HG02759 (cell line): ENCODE measurements at regions not wholly inside any gene's neighbourhood (a gene's known extent, or its start where the extent isn't known, plus 50 kb on each side); places are given as distances from the start of the nearest gene placed in this dataset.
"Not testable (repeated sequence)": the region's sequence is repeated elsewhere in the genome, so short reads cannot be mapped to it uniquely, and the experiment has no call there.

ENCODE experiments used
- ATAC-seq: cut with Tn5 transposase; IDR thresholded peaks from one replicate; pipeline ENCODE4 v1.9.1; 2021; ENCODE audit warnings: mild to moderate bottlenecking, moderate library complexity; ENCODE audit not compliant: unreplicated experiment

DNA sequence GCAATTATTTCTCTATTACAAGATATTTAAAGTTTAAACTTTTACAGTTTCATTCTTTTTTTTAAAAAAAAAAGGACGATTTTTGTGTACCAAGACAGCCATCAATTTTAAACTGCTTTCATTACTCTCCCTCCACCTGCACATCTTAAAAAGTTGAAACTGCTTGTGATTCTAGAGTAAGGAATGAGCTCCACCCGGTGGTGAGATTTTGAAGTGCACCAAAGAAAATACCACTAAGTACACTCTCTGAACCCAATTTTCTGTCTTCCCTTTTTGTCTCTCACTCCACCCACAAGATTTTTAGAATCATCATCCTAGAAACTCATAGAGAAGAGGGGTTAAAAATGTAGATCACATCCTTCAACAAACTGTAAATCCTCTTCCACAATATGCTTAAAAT lies 91.3 kb upstream of the WDR44 start:
- ATAC-seq = peak; percentile 49

DNA sequence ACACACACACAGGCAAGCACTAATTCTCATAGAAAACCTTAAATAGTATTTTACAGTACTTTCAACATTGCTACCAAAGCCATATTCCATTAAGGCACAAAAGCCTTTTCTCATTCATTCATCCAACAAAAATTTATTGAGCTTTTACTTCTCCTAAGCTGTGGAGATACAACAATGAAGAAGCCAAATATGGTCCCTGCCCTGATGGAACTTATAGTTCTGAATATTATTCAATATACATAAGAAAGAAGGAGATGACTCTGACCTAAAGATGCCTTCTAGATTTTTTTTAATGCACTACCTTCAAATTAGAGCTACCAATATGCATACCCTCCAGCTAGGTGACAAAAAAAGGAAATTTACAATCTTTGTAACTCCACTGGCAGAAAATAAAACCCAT lies 90.0 kb upstream of the WDR44 start:
- ATAC-seq = no peak

DNA sequence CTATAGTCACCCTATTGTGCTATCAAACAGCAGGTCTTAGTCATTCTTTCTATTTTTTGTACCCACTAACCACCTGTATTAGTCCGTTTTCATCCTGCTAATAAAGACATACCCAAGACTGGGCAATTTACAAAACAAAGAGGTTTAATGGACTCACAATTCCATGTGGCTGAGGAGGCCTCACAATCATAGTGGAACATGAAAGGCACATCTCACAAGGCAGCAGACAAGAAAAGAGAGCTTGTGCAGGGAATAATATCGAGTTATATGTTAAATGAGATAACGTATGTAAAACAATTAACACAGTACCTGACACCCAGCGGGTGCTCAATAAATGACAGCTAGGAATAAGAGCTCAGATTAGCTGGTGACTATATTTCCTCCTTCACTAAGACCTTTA lies 88.1 kb upstream of the WDR44 start:
- ATAC-seq = no peak

DNA sequence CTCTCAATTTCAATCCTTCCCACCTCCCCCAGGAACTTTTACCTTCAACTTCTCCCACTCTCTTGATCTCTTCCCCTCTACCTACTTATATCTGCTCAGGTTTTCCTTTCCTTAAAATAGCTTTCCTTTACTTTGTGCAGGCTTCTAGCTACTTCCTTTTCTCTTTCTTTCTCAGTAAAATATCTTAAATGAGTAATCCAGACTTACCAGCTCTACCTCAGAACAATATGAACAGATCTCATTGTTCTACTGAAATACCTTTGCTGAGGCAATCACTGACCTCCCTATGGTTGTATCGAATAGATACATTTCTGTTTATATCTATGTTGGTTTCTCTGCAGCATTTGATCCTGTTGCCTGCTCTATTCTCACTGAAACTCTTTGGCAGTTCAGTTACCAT lies 86.7 kb upstream of the WDR44 start:
- ATAC-seq = no peak

DNA sequence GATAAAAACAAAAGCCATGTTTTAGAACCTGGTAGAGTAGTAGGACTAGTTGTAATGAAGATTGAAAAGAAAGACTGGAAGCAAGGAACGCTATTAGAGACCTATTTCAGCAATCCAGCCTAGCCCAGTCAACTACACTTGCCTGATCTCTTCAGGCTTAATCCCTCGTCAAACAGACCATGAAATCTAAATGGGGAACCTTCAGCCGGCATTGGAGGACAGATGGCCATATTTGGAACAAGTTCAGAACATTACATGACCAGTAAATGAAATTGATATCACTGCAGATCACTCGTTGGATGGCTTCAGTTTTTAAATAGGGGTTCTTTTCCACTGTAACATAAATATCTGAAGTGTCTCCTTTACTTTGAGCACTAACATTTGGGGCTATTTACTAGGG lies 84.8 kb upstream of the WDR44 start:
- no peak for ATAC-seq

DNA sequence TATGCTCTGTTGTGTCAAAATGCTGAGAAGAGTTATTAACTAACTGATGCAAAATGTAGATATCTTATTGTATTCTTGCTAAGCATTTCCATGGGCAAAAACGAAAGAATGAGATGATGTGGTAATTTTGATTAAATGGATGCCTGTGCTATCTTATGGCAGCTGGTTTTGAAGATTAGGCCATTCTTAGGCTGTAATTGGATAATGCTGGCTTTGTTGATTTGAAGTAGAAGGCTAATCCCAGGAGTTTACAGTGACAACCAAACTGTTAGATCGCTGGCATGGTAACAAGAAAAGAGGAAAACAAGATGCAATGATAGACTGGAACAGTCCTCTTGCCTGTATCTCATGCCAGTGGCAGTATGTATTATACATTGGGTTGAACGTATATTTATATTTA lies 74.1 kb upstream of the WDR44 start:
- no peak for ATAC-seq

DNA sequence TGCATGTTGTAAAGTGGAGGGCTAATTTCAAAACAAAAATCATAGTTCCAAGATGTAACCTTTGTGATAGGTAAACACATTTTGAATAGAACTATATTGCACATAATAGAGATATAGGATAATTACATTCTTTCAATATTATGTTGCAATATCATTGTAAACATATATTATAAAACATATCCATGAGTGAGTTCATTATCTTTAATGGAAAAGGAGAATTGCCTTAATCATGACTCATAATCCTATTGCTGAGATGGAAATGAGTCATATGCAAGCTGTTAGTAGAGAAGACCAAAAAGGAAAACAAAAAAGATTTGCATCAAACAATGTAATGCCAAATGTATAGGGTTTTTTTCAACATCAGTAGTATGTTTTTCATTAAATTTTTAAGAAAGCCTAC lies 73.7 kb upstream of the WDR44 start:
- ATAC-seq = no peak

DNA sequence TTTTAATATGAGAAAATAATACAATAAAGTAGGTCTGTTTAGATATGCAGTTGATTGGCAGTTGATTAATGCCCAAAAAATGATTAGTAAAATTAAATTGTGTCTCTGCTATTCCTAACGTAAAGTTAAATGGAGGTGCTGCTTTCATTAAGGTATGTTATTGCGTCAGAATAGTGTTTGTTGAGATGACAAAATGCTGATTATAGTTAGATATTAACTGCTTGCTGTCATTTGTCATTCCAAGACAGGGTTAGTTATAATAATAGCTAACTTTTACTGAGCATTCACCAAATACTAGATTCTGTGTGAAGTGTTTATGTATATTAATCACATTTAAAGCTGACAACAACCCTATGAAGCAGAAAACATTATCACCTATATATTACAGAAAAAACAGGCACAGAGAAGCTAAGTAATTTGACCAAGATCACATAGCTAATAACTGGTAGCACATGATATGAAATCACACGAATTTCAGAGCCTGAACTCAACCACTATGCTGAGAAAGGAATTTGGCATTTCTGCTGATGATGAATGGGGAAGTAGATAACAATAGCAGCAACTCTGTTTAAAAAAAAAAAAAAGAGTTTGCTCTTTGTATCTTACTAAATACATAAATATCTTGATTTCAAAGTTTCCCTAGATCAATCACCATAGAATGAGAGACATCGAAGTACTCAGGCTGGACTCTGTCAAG lies 59.7 kb upstream of the WDR44 start:
- no peak for ATAC-seq

DNA sequence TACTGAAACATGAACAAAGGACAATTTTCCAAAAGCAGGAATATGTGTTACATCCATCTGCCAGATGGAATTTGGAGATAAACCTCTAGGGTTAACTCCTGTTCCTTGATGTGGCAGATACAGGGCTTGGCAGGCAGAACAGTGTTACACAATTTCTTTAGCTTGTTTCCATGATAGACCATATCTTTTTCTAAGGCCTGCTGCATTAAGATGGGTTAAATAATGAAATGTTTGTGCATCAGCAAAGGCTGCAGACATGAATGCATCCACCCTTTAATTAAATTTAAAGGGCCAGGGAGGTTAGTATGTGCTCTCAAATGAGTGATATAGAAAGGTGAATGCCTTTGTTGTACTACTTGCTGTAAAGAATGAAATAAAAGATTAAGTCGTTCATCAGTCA lies 50.1 kb upstream of the WDR44 start:
- ATAC-seq = not testable (repeated sequence)
